Psoas muscle (tissue), 7 donors: ENCODE measurements at regions not wholly inside any gene's neighbourhood (a gene's known extent, or its start where the extent isn't known, plus 50 kb on each side); places are given as distances from the start of the nearest gene placed in this dataset.

Experiments
- ATAC-seq, 4 donors: fragments of 200-7000 bp; cut with Tn5 transposase; one replicate each; pipeline ENCODE4 v1.9.1; 2020; ENCODE audit warnings: moderate library complexity in 3 of 4, mild to moderate bottlenecking in 2 of 4
- DNase-seq, 2 donors: peaks; one replicate each; pipeline ENCODE4 v3.0.0-alpha.2; 2020
- H3K27ac ChIP-seq: fragments of 200-600 bp; one replicate; pipeline ENCODE4 v1.8.0; 2022
- H3K27me3 ChIP-seq, 3 donors: fragments of 200-600 bp in 1 of 3; one replicate each; pipeline versions ENCODE4 v1.6.1 to v1.8.0; 2013 to 2022; ENCODE audit warnings: low read length in 2 of 3, mild to moderate bottlenecking in 2 of 3, moderate library complexity in 1 of 3; ENCODE audit not compliant: insufficient read depth in 3 of 3
- H3K36me3 ChIP-seq, 2 donors: fragments of 200-600 bp in 1 of 2; one replicate each; pipeline versions ENCODE4 v1.6.1 to v1.8.0; 2013 to 2022; ENCODE audit warnings: low read depth in 1 of 2, mild to moderate bottlenecking in 1 of 2, moderate library complexity in 1 of 2; ENCODE audit not compliant: insufficient read depth in 1 of 2
- H3K4me1 ChIP-seq: fragments of 200-600 bp; one replicate; pipeline ENCODE4 v1.8.0; 2022
- H3K4me3 ChIP-seq: fragments of 200-600 bp; one replicate; pipeline ENCODE4 v1.8.0; 2022; ENCODE audit warnings: mild to moderate bottlenecking
- H3K9me3 ChIP-seq: fragments of 200-600 bp; one replicate; pipeline ENCODE4 v1.8.0; 2022
- WGBS, 3 donors: extraction: QIAGEN DNeasy Blood & Tissue Kit; methylation state at CpG; one replicate each; pipeline versions ENCODE4 v1.1.6 to v1.1.7; 2013; 5-methylcytosine and 5-hydroxymethylcytosine counted together
- intact Hi-C, 2 donors: fragments of 100-400 bp; cut with DNase I; formaldehyde crosslinking; loops; one replicate each; pipeline versions ENCODE4 v1.11.0 to v1.14.2; 2022
- TF ChIP-seq, protein P1 (sequence below): fragments of 200-600 bp; IDR thresholded peaks from one replicate; pipeline ENCODE4 v1.8.0; 2022; ENCODE audit warnings: antibody characterized with exemption
- donor health status: healthy with polysubstance abuse.
- donor health status: DM: no; HTN: no; CAD: no; lungs with moderate emphysema.
- donor health status: Bipolar disorder and iron deficiency.
- donor health status: healthy.
- donor health status: DM: yes; HTN: yes; CAD: no.
- donor health status: DM: no; HTN: no; CAD: no.
- donor health status: DM: yes; HTN: yes; CAD: no.

DNA sequence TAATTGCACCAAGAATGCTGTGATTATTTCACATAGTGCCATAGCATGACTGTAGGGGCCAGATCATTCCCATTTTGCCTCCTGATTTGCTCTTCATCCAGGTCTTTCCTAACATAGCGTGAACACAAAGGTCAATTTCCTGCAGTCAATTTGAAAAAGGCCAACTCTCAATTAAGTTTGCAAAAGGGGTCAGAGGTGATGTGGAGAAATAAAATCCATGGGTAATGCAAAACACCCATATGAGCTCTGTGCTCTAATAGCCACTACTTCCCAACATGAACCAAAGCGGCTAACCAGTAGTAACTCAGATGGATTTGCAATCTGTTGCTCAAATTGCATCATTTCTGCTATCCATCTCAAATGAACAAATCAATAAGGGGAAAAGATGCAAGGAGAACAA, 275.5 kb upstream of the SOX9 start:
- ATAC-seq (no peak), DNase-seq (no peak)
- WGBS, 3 donors, result 64 to 74% (median 72%) methylated on average over 2 of the region's 2 CpGs
- Histone ChIP-seq H3K36me3 (no peaks in the 10 kb centered on the region), H3K4me3 (no peak overlapping the region), H3K9me3 (no peaks in the 10 kb centered on the region), H3K27ac (no peak overlapping the region), H3K27me3 (no peaks in the 10 kb centered on the region), H3K4me1 (no peaks in the 10 kb centered on the region)
- TF ChIP-seq, protein P1, sequence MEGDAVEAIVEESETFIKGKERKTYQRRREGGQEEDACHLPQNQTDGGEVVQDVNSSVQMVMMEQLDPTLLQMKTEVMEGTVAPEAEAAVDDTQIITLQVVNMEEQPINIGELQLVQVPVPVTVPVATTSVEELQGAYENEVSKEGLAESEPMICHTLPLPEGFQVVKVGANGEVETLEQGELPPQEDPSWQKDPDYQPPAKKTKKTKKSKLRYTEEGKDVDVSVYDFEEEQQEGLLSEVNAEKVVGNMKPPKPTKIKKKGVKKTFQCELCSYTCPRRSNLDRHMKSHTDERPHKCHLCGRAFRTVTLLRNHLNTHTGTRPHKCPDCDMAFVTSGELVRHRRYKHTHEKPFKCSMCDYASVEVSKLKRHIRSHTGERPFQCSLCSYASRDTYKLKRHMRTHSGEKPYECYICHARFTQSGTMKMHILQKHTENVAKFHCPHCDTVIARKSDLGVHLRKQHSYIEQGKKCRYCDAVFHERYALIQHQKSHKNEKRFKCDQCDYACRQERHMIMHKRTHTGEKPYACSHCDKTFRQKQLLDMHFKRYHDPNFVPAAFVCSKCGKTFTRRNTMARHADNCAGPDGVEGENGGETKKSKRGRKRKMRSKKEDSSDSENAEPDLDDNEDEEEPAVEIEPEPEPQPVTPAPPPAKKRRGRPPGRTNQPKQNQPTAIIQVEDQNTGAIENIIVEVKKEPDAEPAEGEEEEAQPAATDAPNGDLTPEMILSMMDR, result no peak
- intact Hi-C loops, result no loop called here

DNA sequence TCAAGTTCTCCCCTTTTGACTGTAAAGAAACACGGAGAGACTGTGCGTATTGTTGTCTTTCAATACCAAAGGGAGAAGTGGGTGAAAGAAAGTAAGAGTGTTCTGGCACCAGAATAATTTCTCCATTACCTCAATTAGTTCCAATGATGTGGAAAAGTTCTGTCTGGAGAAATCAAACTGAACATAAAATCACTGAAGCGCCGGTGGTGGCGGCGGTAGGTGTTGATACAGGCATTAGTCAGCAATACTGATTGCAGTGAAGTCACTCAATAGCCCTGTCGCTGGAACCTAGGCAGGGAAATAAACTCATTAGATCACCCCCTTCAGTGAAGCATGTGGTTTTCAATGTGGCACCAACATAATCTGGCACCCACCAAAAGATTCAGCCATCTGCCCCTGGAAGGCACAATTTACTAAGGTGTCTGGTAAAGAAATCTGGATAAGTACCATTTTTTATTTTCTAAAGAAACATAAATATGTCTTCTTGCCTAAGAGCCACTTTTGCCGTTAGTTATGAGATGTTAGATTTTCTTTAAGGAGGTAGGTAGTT, 274.2 kb upstream of the SOX9 start:
- H3K4me1 ChIP-seq, result no peaks in the 10 kb centered on the region
- H3K36me3 ChIP-seq, result no peaks in the 10 kb centered on the region
- no peak for DNase-seq
- ATAC-seq, result no peak
- no peak overlapping the region for H3K27ac ChIP-seq
- H3K9me3 ChIP-seq, result no peaks in the 10 kb centered on the region
- no peak overlapping the region for H3K4me3 ChIP-seq
- intact Hi-C loops, result no loop called here
- TF ChIP-seq, protein P1, result no peak
- 66 to 79% (median 68%) methylated on average over 8 of the region's 8 CpGs for WGBS, 3 donors
- no peaks in the 10 kb centered on the region for H3K27me3 ChIP-seq

DNA sequence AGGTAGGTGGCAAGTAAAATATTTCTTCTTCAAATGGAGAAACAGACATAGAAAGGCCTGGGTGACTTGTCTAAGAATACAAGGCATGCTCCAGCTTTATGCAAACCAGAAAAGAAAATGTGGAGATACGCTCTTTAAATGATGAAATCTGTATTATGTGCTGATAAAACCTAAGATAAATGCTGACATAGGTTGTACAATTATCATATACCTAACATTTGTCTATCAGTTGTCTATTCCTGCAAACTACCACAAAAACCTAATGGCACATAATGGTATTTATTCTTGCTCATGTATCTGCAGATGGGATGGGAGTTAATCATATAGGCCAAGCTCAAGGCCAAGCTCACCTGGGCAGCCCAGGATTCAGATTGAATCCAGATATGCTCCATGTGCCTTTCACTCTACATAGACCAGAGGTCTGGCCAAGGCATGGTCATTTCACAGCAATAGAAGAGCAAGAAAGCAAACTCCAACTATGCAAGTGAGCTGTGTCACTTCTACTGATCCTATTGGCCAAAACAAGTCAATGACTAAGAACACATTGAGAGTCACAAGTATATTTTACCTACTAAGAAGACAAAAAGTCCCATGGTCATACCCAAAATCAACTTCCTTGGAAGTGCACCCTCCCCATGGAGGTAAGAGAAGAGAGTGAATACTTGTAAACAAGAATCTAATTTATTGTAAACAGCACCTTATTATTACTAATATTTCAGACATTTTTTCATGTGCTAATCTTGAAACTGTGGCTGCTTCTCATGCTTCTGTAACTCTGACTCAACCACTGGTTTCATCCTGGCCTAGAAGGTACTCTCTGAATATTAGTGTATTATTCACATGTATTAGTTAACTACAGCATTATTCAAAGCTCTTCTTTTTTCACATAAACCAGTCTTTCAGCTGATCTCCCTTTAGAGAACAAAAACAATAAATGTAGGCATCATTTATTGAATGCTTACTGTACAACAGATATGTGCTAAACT, 270.7 kb upstream of the SOX9 start:
- H3K4me3 ChIP-seq, result no peak overlapping the region
- no peak for DNase-seq
- H3K27me3 ChIP-seq, result peaks cover 0 to 2% (median 0%) of the 10 kb centered on the region in 3 donors
- no peaks in the 10 kb centered on the region for H3K9me3 ChIP-seq
- ATAC-seq, result no peak
- 69 to 91% (median 83%) methylated on average over 1 of the region's 1 CpG for WGBS, 3 donors
- intact Hi-C loops, result no loop called here
- no peaks in the 10 kb centered on the region for H3K36me3 ChIP-seq
- H3K4me1 ChIP-seq, result no peaks in the 10 kb centered on the region
- TF ChIP-seq, protein P1, result no peak
- H3K27ac ChIP-seq, result no peak overlapping the region

DNA sequence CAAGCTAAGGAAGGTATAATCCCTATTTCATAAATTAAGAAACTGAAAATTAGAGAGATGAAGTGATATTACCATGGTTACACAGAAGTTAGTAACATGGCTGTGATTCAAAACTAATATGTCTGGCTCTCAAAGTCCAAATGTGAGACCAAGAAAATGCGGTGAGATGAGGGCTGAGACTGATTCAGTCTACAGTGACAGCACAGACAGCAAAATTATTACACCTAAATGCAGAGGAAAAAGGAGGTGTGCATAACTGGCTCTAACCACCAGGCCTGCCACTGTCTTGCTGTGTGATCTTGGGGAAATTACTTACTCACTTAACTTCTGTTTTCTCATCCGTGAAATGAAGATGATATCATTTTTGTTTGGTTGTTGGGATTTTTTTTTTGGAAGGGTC, 270.0 kb upstream of the SOX9 start:
- intact Hi-C loops, result no loop called here
- DNase-seq, result no peak
- H3K4me3 ChIP-seq, result no peak overlapping the region

More for the DNA sequence above, 270.0 kb upstream of the SOX9 start:
- Histone ChIP-seq H3K9me3 (no peaks in the 10 kb centered on the region), H3K4me1 (no peaks in the 10 kb centered on the region), H3K27me3 (peaks cover 0 to 2% (median 0%) of the 10 kb centered on the region in 3 donors), H3K27ac (no peak overlapping the region), H3K36me3 (no peaks in the 10 kb centered on the region)
- no peak for ATAC-seq
- TF ChIP-seq, protein P1, result no peak
- 68 to 92% (median 90%) methylated on average over 2 of the region's 2 CpGs for WGBS, 3 donors
